HUES6 (cell line): ENCODE measurements at regions not wholly inside any gene's neighbourhood (a gene's known extent, or its start where the extent isn't known, plus 50 kb on each side); places are given as distances from the start of the nearest gene placed in this dataset.
"Not testable (repeated sequence)": the region's sequence is repeated elsewhere in the genome, so short reads cannot be mapped to it uniquely, and the experiment has no call there.

Experiments
- H3K27ac ChIP-seq: 2 replicates; pipeline ENCODE4 v1.7.0; 2013; ENCODE audit warnings: low read depth, mild to moderate bottlenecking, low read length, inconsistent platforms
- H3K27me3 ChIP-seq: 2 replicates; pipeline ENCODE4 v1.6.1; 2013; ENCODE audit warnings: low read length; ENCODE audit not compliant: control insufficient read depth, insufficient read depth
- H3K36me3 ChIP-seq: 2 replicates; pipeline ENCODE4 v1.6.1; 2013; ENCODE audit warnings: low read length; ENCODE audit not compliant: control insufficient read depth, insufficient read depth
- H3K4me1 ChIP-seq: 2 replicates; pipeline ENCODE4 v1.6.1; 2013; ENCODE audit warnings: low read length; ENCODE audit not compliant: control insufficient read depth, insufficient read depth
- H3K4me3 ChIP-seq: 2 replicates; pipeline ENCODE4 v1.5.1; 2013; ENCODE audit warnings: low read depth, low read length
- H3K9ac ChIP-seq: one replicate; pipeline ENCODE4 v1.6.1; 2013; ENCODE audit warnings: mild to moderate bottlenecking, low read length
- H3K9me3 ChIP-seq: 2 replicates; pipeline ENCODE4 v1.6.1; 2013; ENCODE audit warnings: low read depth, low read length; ENCODE audit not compliant: control insufficient read depth, insufficient read depth

GRCh38 chr12:63387771-63388170 is 236.8 kb upstream of the AVPR1A start:
- Histone ChIP-seq H3K27ac (no peak overlapping the region), H3K9me3 (no peaks in the 10 kb centered on the region), H3K9ac (no peak overlapping the region), H3K27me3 (no peaks in the 10 kb centered on the region), H3K4me1 (peaks cover 11% of the 10 kb centered on the region; the same call in 1 of the 2 replicates), H3K4me3 (no peak overlapping the region), H3K36me3 (no peaks in the 10 kb centered on the region)

GRCh38 chr12:63382930-63383329 is 231.9 kb upstream of the AVPR1A start:
- Histone ChIP-seq H3K4me1 (no peaks in the 10 kb centered on the region), H3K9me3 (no peaks in the 10 kb centered on the region), H3K27me3 (no peaks in the 10 kb centered on the region), H3K27ac (no peak overlapping the region), H3K4me3 (no peak overlapping the region), H3K9ac (no peak overlapping the region), H3K36me3 (no peaks in the 10 kb centered on the region)

- H3K4me1 ChIP-seq: no peaks in the 10 kb centered on the region
- H3K9me3 ChIP-seq: no peaks in the 10 kb centered on the region
Observed at GRCh38 chr12:63362791-63363190, 211.8 kb upstream of the AVPR1A start.

GRCh38 chr12:63362166-63362565 is 211.2 kb upstream of the AVPR1A start:
- Histone ChIP-seq H3K36me3 (no peaks in the 10 kb centered on the region), H3K9ac (no peak overlapping the region), H3K27me3 (no peaks in the 10 kb centered on the region)

More at GRCh38 chr12:63362791-63363190, 211.8 kb upstream of the AVPR1A start:
- no peak overlapping the region for H3K27ac ChIP-seq
- no peaks in the 10 kb centered on the region for H3K27me3 ChIP-seq
- no peak overlapping the region for H3K4me3 ChIP-seq
- no peak overlapping the region for H3K9ac ChIP-seq
- H3K36me3 ChIP-seq: no peaks in the 10 kb centered on the region

GRCh38 chr12:63354969-63355368 is 204.0 kb upstream of the AVPR1A start:
- Histone ChIP-seq H3K27me3 (no peaks in the 10 kb centered on the region), H3K9me3 (no peaks in the 10 kb centered on the region), H3K27ac (no peak overlapping the region), H3K9ac (no peak overlapping the region), H3K4me3 (no peak overlapping the region), H3K36me3 (no peaks in the 10 kb centered on the region), H3K4me1 (no peaks in the 10 kb centered on the region)

More at GRCh38 chr12:63362166-63362565, 211.2 kb upstream of the AVPR1A start:
- no peak overlapping the region for H3K4me3 ChIP-seq
- no peaks in the 10 kb centered on the region for H3K9me3 ChIP-seq
- no peaks in the 10 kb centered on the region for H3K4me1 ChIP-seq
- no peak overlapping the region for H3K27ac ChIP-seq

- Histone ChIP-seq H3K27ac (no peak overlapping the region), H3K4me1 (no peaks in the 10 kb centered on the region), H3K4me3 (no peak overlapping the region), H3K9ac (no peak overlapping the region), H3K27me3 (no peaks in the 10 kb centered on the region), H3K36me3 (no peaks in the 10 kb centered on the region), H3K9me3 (no peaks in the 10 kb centered on the region)
Observed at GRCh38 chr12:63353559-63353958, 202.6 kb upstream of the AVPR1A start.

GRCh38 chr12:63351370-63351769 is 200.4 kb upstream of the AVPR1A start:
- Histone ChIP-seq H3K4me1 (no peaks in the 10 kb centered on the region), H3K27ac (no peak overlapping the region), H3K9me3 (no peaks in the 10 kb centered on the region), H3K36me3 (no peaks in the 10 kb centered on the region), H3K9ac (no peak overlapping the region), H3K4me3 (no peak overlapping the region), H3K27me3 (no peaks in the 10 kb centered on the region)

- Histone ChIP-seq H3K27me3 (no peaks in the 10 kb centered on the region), H3K27ac (no peak overlapping the region), H3K9ac (no peak overlapping the region), H3K36me3 (no peaks in the 10 kb centered on the region), H3K9me3 (no peaks in the 10 kb centered on the region), H3K4me1 (no peaks in the 10 kb centered on the region), H3K4me3 (no peak overlapping the region)
Observed at GRCh38 chr12:63348556-63348955, 197.6 kb upstream of the AVPR1A start.

GRCh38 chr12:63337158-63337557 is 186.2 kb upstream of the AVPR1A start:
- H3K27me3 ChIP-seq, H3K36me3 ChIP-seq, H3K9ac ChIP-seq, H3K4me3 ChIP-seq, H3K9me3 ChIP-seq, H3K27ac ChIP-seq, H3K4me1 ChIP-seq: not testable (repeated sequence)

GRCh38 chr12:63326260-63326659 is 175.3 kb upstream of the AVPR1A start:
- no peak overlapping the region for H3K27ac ChIP-seq
- no peaks in the 10 kb centered on the region for H3K27me3 ChIP-seq
- no peak overlapping the region for H3K9ac ChIP-seq
- no peaks in the 10 kb centered on the region for H3K4me1 ChIP-seq
- 0 out of 2 replicates have a peak, but pooled peaks cover 5% of the 10 kb centered on the region for H3K9me3 ChIP-seq
- H3K4me3 ChIP-seq: no peak overlapping the region
- no peaks in the 10 kb centered on the region for H3K36me3 ChIP-seq

- 0 out of 2 replicates have a peak, but pooled peaks cover 5% of the 10 kb centered on the region for H3K9me3 ChIP-seq
- no peak overlapping the region for H3K9ac ChIP-seq
- no peaks in the 10 kb centered on the region for H3K36me3 ChIP-seq
- H3K4me3 ChIP-seq: no peak overlapping the region
- no peaks in the 10 kb centered on the region for H3K27me3 ChIP-seq
- H3K27ac ChIP-seq: no peak overlapping the region
- no peaks in the 10 kb centered on the region for H3K4me1 ChIP-seq
Observed at GRCh38 chr12:63325757-63326156, 174.8 kb upstream of the AVPR1A start.

GRCh38 chr12:63323942-63324341 is 172.9 kb upstream of the AVPR1A start:
- Histone ChIP-seq H3K4me3 (no peak overlapping the region), H3K27me3 (no peaks in the 10 kb centered on the region), H3K9me3 (0 out of 2 replicates have a peak, but pooled peaks cover 5% of the 10 kb centered on the region), H3K36me3 (no peaks in the 10 kb centered on the region), H3K4me1 (no peaks in the 10 kb centered on the region), H3K9ac (no peak overlapping the region), H3K27ac (no peak overlapping the region)
